GM21526 (cell line): ENCODE measurements at regions not wholly inside any gene's neighbourhood (a gene's known extent, or its start where the extent isn't known, plus 50 kb on each side); places are given as distances from the start of the nearest gene placed in this dataset.
"Not testable (repeated sequence)": the region's sequence is repeated elsewhere in the genome, so short reads cannot be mapped to it uniquely, and the experiment has no call there.

Experiments used
- ATAC-seq: cut with Tn5 transposase; IDR thresholded peaks from one replicate; pipeline ENCODE4 v1.9.1; 2021; ENCODE audit warnings: moderate library complexity; ENCODE audit not compliant: unreplicated experiment, low FRiP score

GRCh38 chr9:101897196-101897595, 158.7 kb upstream of the GRIN3A start:
- ATAC-seq: no peak

- ATAC-seq: no peak
These were observed 155.5 kb upstream of the GRIN3A start for GRCh38 chr9:101893661-101894646.

GRCh38 chr9:101881508-101881907, 143.1 kb upstream of the GRIN3A start:
- ATAC-seq: no peak

GRCh38 chr9:101880846-101881245, 142.4 kb upstream of the GRIN3A start:
- no peak for ATAC-seq

- no peak for ATAC-seq
These were observed 140.3 kb upstream of the GRIN3A start for GRCh38 chr9:101878734-101879133.

GRCh38 chr9:101877439-101877838, 139.0 kb upstream of the GRIN3A start:
- no peak for ATAC-seq

GRCh38 chr9:101861472-101861871, 123.0 kb upstream of the GRIN3A start:
- ATAC-seq: no peak

GRCh38 chr9:101860920-101861319, 122.5 kb upstream of the GRIN3A start:
- ATAC-seq: no peak

- no peak for ATAC-seq
These were observed 121.2 kb upstream of the GRIN3A start for GRCh38 chr9:101859620-101860019.

GRCh38 chr9:101858026-101858425, 119.6 kb upstream of the GRIN3A start:
- no peak for ATAC-seq

- no peak for ATAC-seq
These were observed 110.8 kb upstream of the GRIN3A start for GRCh38 chr9:101849102-101849707.

- ATAC-seq: no peak
These were observed 110.1 kb upstream of the GRIN3A start for GRCh38 chr9:101848485-101848919.

- no peak for ATAC-seq
These were observed 107.7 kb upstream of the GRIN3A start for GRCh38 chr9:101846161-101846560.

GRCh38 chr9:101840694-101841188, 102.3 kb upstream of the GRIN3A start:
- no peak for ATAC-seq

- ATAC-seq: not testable (repeated sequence)
These were observed 100.5 kb upstream of the GRIN3A start for GRCh38 chr9:101838988-101839387.

GRCh38 chr9:101836021-101836420, 97.6 kb upstream of the GRIN3A start:
- no peak for ATAC-seq

GRCh38 chr9:101832486-101832885, 94.0 kb upstream of the GRIN3A start:
- no peak for ATAC-seq

GRCh38 chr9:101821450-101821849, 83.0 kb upstream of the GRIN3A start:
- not testable (repeated sequence) for ATAC-seq

GRCh38 chr9:101820983-101821382, 82.5 kb upstream of the GRIN3A start:
- not testable (repeated sequence) for ATAC-seq

- no peak for ATAC-seq
These were observed 75.6 kb upstream of the GRIN3A start for GRCh38 chr9:101814064-101814463.

GRCh38 chr9:101807879-101808278, 69.4 kb upstream of the GRIN3A start:
- ATAC-seq: not testable (repeated sequence)
